ENCODE measurements at regions not wholly inside any gene's neighbourhood (a gene's known extent, or its start where the extent isn't known, plus 50 kb on each side); places are given as distances from the start of the nearest gene placed in this dataset.

- DNase-seq = no peak
Measured at GRCh38 chr2:134133622-134134312, 120.1 kb upstream of the MGAT5 start.

GRCh38 chr2:134134313-134134706, 119.6 kb upstream of the MGAT5 start:
- DNase-seq = no peak

- DNase-seq = no peak
Measured at GRCh38 chr2:134134827-134135226, 119.0 kb upstream of the MGAT5 start.

GRCh38 chr2:134135793-134136192, 118.1 kb upstream of the MGAT5 start:
- DNase-seq = no peak

- no peak for DNase-seq
Measured at GRCh38 chr2:134136731-134137130, 117.1 kb upstream of the MGAT5 start.

- no peak for DNase-seq
Measured at GRCh38 chr2:134137182-134137611, 116.7 kb upstream of the MGAT5 start.

- DNase-seq = no peak
Measured at GRCh38 chr2:134138115-134138514, 115.8 kb upstream of the MGAT5 start.

GRCh38 chr2:134139611-134140010, 114.3 kb upstream of the MGAT5 start:
- no peak for DNase-seq

- DNase-seq = no peak
Measured at GRCh38 chr2:134140251-134140661, 113.6 kb upstream of the MGAT5 start.

- DNase-seq = no peak
Measured at GRCh38 chr2:134141598-134142340, 112.1 kb upstream of the MGAT5 start.

GRCh38 chr2:134142341-134142738, 111.5 kb upstream of the MGAT5 start:
- no peak for DNase-seq

GRCh38 chr2:134142903-134143302, 111.0 kb upstream of the MGAT5 start:
- no peak for DNase-seq

GRCh38 chr2:134143568-134143967, 110.3 kb upstream of the MGAT5 start:
- no peak for DNase-seq

GRCh38 chr2:134144081-134144596, 109.7 kb upstream of the MGAT5 start:
- DNase-seq = no peak

- DNase-seq = no peak
Measured at GRCh38 chr2:134144651-134145050, 109.2 kb upstream of the MGAT5 start.

- DNase-seq = no peak
Measured at GRCh38 chr2:134145519-134145918, 108.4 kb upstream of the MGAT5 start.

GRCh38 chr2:134146161-134146560, 107.7 kb upstream of the MGAT5 start:
- no peak for DNase-seq

GRCh38 chr2:134146620-134147019, 107.3 kb upstream of the MGAT5 start:
- no peak for DNase-seq

- DNase-seq = no peak
Measured at GRCh38 chr2:134148172-134148571, 105.7 kb upstream of the MGAT5 start.

- DNase-seq = no peak
Measured at GRCh38 chr2:134148843-134149472, 104.9 kb upstream of the MGAT5 start.

GRCh38 chr2:134149904-134150303, 104.0 kb upstream of the MGAT5 start:
- no peak for DNase-seq

- no peak for DNase-seq
Measured at GRCh38 chr2:134150760-134151159, 103.1 kb upstream of the MGAT5 start.

- no peak for DNase-seq
Measured at GRCh38 chr2:134152045-134153010, 101.5 kb upstream of the MGAT5 start.

Measured in NCI-H187 treated with DMSO at 0.1 percent for 48 hours (cell line).